ENCODE measurements at regions not wholly inside any gene's neighbourhood (a gene's known extent, or its start where the extent isn't known, plus 50 kb on each side); places are given as distances from the start of the nearest gene placed in this dataset.

DNA sequence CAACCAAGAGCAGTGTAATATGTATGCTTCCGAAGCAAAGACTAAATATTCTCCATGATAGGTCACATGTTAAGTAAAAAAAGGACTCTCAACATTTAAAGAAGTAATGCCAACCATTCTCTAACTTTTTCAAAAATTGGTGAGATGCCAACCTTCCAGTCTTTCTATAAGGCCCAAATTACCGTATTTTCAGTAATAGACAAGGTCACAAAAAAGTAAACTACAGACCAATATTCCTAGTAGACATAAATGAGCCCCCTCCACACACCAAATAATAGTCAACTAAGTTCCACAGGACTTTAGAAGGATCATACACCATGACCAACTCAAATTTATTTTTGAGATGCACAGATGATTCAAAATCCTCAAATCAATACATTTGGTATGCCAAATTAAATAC is 867.4 kb downstream of the TMEM121 start:
- no peak for TF ChIP-seq POLR2A (IDR thresholded peaks at IDR 0.05)
- no peak for TF ChIP-seq CTCF (IDR thresholded peaks at IDR 0.05)

Measured in body of pancreas (tissue), 4 donors.